VCaP (cell line): ENCODE measurements at regions not wholly inside any gene's neighbourhood (a gene's known extent, or its start where the extent isn't known, plus 50 kb on each side); places are given as distances from the start of the nearest gene placed in this dataset.

Source experiments
- H3K27ac ChIP-seq: fragments of 450-650 bp; 2 replicates; pipeline ENCODE4 v1.5.1; 2017
- TF ChIP-seq, protein P1 (sequence below): fragments of 450-650 bp; conservative IDR thresholded peaks from 2 replicates; pipeline ENCODE4 v1.5.1; 2017; ENCODE audit warnings: mild to moderate bottlenecking, moderate library complexity

GRCh38 chr7:33806298-33807154 is 98.8 kb upstream of the BMPER start:
- TF ChIP-seq, protein P1, sequence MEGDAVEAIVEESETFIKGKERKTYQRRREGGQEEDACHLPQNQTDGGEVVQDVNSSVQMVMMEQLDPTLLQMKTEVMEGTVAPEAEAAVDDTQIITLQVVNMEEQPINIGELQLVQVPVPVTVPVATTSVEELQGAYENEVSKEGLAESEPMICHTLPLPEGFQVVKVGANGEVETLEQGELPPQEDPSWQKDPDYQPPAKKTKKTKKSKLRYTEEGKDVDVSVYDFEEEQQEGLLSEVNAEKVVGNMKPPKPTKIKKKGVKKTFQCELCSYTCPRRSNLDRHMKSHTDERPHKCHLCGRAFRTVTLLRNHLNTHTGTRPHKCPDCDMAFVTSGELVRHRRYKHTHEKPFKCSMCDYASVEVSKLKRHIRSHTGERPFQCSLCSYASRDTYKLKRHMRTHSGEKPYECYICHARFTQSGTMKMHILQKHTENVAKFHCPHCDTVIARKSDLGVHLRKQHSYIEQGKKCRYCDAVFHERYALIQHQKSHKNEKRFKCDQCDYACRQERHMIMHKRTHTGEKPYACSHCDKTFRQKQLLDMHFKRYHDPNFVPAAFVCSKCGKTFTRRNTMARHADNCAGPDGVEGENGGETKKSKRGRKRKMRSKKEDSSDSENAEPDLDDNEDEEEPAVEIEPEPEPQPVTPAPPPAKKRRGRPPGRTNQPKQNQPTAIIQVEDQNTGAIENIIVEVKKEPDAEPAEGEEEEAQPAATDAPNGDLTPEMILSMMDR: no peak
- H3K27ac ChIP-seq: no peak overlapping the region

DNA sequence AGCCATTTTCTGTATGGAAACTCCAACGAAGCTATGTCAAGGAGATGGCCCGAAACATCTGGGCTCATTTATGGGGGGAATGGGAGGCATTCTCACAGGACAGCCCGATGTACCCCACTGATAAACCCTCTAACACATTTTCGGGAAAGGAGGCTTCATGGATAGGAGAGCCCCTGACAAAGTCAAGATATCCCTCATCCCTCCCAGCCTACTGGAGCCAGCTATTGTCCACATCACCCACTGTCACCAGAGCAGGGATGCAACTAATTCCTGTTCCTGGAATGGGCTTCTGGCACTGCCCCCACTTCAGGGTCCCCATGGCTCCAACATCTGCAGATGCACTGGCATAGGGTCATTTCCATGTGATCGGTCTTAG is 98.2 kb upstream of the BMPER start:
- H3K27ac ChIP-seq: no peak overlapping the region
- TF ChIP-seq, protein P1: no peak

GRCh38 chr7:33807779-33808482 is 97.4 kb upstream of the BMPER start:
- no peak overlapping the region for H3K27ac ChIP-seq
- TF ChIP-seq, protein P1: peak; percentile 23; the same call in 1 of the 2 replicates

- H3K27ac ChIP-seq: no peak overlapping the region
- TF ChIP-seq, protein P1: no peak
Observed at GRCh38 chr7:33809228-33809627, 96.1 kb upstream of the BMPER start.

- no peak overlapping the region for H3K27ac ChIP-seq
- TF ChIP-seq, protein P1: no peak
Observed at GRCh38 chr7:33810356-33810755, 95.0 kb upstream of the BMPER start.

GRCh38 chr7:33813331-33813730 is 92.0 kb upstream of the BMPER start:
- TF ChIP-seq, protein P1: no peak
- H3K27ac ChIP-seq: no peak overlapping the region

- H3K27ac ChIP-seq: no peak overlapping the region
- TF ChIP-seq, protein P1: no peak
Observed at GRCh38 chr7:33814400-33814799, 90.9 kb upstream of the BMPER start.
